ENCODE measurements at regions not wholly inside any gene's neighbourhood (a gene's known extent, or its start where the extent isn't known, plus 50 kb on each side); places are given as distances from the start of the nearest gene placed in this dataset.

DNA sequence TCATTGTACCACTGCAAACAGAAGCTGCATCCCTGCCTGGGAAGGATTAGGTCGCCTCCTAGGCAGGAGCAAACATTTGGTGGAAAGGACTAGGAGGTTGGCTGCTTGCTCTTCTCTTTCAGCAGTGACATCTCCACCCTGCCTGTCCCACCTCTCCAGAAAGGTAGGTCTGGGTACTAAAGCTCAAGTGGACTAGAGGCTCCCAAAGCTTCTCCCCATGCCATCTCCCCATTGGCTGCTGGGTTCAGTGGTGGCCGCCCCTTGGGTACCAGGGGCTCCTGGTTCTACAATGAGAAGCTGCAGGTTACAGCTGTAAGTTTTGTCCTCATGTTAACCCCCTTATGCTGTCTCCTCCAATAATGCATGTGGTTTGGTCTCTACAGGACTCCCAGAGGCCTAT lies 180.7 kb upstream of the MKI67 start:
- no peak for TF ChIP-seq POLR2A (IDR thresholded peaks at IDR 0.05)
- TF ChIP-seq, protein P1, sequence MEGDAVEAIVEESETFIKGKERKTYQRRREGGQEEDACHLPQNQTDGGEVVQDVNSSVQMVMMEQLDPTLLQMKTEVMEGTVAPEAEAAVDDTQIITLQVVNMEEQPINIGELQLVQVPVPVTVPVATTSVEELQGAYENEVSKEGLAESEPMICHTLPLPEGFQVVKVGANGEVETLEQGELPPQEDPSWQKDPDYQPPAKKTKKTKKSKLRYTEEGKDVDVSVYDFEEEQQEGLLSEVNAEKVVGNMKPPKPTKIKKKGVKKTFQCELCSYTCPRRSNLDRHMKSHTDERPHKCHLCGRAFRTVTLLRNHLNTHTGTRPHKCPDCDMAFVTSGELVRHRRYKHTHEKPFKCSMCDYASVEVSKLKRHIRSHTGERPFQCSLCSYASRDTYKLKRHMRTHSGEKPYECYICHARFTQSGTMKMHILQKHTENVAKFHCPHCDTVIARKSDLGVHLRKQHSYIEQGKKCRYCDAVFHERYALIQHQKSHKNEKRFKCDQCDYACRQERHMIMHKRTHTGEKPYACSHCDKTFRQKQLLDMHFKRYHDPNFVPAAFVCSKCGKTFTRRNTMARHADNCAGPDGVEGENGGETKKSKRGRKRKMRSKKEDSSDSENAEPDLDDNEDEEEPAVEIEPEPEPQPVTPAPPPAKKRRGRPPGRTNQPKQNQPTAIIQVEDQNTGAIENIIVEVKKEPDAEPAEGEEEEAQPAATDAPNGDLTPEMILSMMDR (IDR thresholded peaks at IDR 0.05): no peak
- no peak for TF ChIP-seq POLR2AphosphoS5 (IDR thresholded peaks at IDR 0.05; ENCODE audit: insufficient read depth in 1 of 2, low read depth in 1 of 2)
